HS-27A (cell line): ENCODE measurements at regions not wholly inside any gene's neighbourhood (a gene's known extent, or its start where the extent isn't known, plus 50 kb on each side); places are given as distances from the start of the nearest gene placed in this dataset.

Source experiments
- DNase-seq: peaks from one replicate; pipeline ENCODE4 v3.0.0-alpha.2; 2012; ENCODE audit warnings: low read depth, missing footprints

- no peak for DNase-seq
Measured at GRCh38 chr10:93178226-93178625, 104.5 kb downstream of the CYP26A1 start.

- DNase-seq: no peak
Measured at GRCh38 chr10:93180482-93180931, 106.8 kb downstream of the CYP26A1 start.

- DNase-seq: no peak
Measured at GRCh38 chr10:93181271-93182048, 107.8 kb downstream of the CYP26A1 start.

GRCh38 chr10:93182049-93182327, 108.3 kb downstream of the CYP26A1 start:
- no peak for DNase-seq

GRCh38 chr10:93182790-93183189, 109.1 kb downstream of the CYP26A1 start:
- no peak for DNase-seq

DNA sequence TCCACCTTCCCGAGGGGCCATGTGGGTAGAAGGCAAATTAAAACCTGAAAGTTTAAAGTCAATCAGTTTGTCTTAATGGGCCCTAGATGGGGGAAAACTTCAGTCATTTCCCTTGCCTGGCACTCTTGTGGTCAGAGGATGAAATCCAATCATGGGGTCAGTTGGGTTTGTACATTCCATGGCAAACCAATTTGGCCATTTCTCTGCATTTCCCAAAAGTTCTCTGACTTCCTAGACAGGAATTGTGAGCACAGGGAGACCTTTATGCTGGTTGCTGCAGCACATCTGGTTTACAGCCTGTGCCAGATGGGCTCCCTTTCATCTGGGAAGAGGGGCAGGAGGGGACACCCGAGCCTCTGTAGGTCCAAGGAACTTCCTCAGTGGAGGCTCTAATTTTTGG, 113.0 kb downstream of the CYP26A1 start:
- DNase-seq: no peak

DNA sequence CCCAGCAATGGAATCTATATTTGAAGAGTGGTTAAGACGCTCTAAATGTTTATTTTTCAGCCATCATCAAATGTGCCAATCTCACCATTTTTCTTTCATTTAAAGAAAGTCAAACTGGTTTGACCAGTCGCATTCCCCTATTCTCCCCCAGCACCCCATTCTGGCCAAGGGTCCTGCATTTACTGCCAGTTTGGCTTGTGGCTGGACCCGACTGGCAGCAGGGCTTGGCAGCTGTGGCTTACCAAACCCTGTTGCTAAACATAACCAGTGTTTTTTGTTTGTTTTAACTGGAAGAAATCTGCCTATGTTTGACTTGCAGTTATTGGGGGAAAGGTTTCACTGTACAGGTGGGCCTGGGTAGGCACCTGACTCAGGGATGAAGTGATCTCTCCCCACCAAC, 116.3 kb downstream of the CYP26A1 start:
- no peak for DNase-seq

DNA sequence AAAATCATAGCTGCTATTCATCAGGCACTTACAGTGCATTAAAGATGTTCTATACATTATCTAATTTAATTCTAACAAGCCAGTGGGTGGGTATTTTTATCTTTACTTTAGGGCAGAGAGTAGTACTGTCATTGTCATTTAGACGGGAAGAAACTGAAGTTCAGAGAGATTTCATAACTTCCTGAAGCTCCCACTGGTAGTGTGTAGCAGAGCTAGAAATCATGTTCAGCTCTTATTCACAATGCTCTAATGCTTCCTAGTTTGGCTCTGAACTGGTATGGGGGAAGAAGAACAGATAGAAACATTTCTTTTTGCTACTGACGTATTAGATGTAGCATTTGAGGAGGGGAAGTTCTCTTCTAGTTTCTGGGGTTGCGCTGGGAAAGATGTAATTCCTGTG, 116.7 kb downstream of the CYP26A1 start:
- no peak for DNase-seq

- DNase-seq: no peak
Measured at GRCh38 chr10:93193906-93194305, 120.2 kb downstream of the CYP26A1 start.

GRCh38 chr10:93198401-93199131, 124.9 kb downstream of the CYP26A1 start:
- no peak for DNase-seq

DNA sequence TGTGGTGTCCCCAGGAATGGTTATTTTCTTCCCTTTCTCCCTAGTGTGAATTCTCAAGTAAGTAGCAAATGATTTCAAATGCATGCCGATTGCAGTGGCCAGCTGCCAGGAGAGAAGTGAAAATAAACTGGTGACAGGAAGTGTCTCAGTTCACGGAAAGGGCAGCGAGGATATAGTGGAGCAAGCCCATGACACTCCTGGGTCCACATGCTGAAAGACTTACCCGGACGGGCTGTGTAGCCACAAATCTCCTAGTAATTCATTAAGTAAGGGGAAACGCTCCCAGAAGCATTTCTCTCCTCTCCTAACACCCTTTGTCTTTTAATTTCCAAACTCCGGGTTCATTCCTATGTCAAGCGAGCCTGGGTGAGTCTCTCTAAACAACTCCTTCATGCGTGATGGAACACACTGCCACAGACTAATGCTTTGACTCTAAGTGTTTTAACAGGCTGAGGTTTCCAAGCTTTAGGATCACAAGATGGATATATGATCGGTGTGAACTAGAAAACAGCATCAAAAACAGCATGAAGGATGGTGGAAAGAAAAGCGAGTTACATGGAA, 125.6 kb downstream of the CYP26A1 start:
- DNase-seq: no peak

DNA sequence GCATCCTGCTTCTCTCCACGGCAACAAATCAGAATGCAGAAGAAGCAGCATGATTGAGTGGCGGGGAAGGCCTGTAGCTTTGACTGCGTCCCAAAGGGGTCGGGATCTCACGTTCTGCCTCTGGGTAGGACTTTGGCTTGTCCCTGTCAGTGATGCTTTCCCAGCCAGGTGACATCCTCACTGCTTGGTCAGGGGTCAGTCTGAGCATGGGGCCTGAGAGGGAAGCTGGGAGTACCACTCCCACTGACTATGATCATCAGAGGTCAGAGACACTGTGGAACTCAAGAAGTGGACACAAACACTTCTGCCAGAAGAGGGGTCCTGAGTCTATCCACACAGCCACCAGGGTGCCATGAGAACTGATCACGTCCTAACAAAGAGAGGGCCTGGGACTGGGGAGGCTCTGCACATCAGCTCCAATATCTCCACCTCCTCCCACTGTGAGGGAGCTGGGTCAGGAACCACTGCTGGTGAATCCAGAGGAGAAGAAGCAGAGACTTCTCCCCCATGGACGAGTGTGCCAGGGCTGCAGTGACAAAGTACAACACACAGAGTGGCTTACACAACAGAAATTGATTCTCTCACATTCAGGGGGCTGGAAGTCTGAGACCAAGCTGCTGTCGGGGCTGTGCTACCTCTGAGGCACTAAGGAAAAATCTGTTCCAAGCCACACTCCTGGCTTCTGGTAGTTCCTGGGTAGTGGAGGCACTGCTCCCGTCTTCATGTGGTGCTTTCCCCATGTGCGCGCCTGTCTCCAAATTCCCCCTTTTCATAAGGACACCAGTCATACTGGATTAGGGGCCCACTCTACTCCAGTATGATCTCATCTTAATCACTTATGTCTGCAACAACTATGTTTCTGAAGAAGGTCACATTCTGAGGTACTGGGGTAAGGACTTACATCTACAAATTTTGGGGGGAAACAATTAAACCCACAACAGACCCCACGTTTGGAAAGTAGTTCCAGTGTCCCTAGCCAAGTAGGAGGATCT, 131.1 kb downstream of the CYP26A1 start:
- DNase-seq: no peak

DNA sequence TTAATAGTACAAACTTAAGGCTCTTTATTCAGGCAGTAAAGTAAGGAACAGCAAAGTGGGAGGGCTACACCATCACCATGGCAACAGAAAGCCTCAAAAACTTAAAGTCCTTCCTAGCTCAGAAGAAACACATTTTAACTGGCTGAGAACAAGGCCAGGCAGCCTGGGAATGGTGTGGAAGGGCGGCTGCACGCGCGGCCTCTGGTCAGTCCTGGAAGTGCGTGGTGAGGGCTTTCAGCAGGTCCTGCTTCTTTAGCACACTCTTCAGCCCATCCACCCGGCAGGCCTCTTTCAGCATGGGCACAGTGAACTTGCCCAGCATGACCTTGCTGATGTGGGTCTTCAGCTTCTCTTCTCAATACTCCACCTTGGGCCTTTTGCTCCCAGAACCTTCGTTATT, 133.0 kb downstream of the CYP26A1 start:
- no peak for DNase-seq

DNA sequence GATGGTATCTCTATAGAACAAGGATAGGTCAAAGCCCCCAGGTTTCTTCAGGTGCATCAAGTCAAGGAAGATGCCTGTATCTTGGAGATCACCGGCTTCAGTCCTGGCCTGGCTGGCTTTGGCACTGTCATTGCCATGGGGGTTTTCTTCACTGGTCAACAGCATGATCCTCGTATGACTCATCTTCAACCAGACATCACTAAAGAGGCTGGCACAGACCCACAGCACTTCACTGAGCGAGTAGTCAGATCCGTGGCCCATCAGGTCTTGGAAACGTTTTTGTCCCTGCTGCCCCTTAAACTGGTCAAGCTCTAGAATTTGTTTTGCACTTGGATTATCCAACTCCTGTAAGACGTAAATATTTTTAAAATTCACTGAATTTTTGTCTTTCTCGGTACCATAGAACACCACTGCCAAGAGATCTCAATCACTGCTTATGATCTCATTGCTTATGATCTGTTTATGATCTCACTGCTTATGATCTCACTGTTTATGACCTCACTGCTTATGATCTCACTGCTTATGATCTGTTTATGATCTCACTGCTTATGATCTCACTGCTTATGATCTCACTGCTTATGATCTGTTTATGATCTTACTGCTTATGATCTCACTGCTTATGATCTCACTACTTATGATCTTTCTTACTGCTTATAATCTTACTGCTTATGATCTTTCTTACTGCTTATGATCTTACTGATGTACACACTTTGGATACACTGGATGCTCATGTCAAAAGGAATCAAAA, 135.2 kb downstream of the CYP26A1 start:
- DNase-seq: no peak

DNA sequence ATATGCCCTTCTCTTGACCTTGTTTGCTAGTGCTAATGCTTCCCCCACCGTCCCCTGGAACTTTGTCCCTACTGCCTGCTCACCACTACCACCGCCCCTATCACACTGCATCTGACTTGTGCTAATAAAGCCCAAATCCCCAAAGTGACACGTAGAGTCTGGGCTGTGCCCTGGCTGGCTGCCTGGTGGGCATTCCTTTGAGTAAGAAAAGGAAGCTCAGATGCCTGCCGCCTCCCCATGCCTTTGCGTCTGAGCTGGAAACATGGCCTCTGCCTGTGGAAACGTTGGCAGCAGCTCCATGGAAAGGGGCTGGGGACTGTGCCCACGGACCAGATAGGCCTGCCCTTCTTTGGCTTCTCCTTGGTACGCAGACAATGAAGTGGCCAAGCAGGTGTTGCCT, 138.3 kb downstream of the CYP26A1 start:
- no peak for DNase-seq

- DNase-seq: no peak
Measured at GRCh38 chr10:93215312-93215711, 141.6 kb downstream of the CYP26A1 start.

DNA sequence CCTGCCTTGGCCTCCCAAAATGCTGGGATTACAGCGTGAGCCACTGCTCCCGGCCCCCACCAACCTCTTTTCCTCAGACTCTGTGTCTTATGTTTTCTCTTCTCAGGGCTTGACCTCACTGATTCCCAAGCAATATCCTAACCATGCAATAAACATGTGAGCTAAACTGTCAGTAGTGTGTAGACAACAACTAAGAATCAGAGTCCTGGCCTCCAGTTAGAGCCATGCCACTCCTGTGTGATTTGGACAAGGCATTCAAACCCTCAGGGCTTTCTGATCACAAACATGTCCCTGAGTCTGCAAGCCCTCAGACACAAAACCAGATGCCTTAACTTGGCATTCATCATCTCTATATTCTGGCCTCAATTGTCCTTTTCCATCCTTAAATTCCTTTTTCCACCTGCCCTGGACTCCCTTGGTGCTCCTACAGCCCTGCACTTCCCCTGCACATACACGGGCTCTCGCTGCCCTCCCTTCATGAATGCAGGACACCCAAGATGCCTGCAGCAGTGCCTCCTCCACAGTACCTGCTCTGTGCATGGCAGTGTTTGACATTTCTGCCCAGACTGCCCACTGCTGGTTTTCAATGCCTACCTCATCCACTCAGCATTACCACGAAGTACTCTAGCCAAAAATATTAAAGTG, 142.8 kb downstream of the CYP26A1 start:
- DNase-seq: no peak

- DNase-seq: no peak
Measured at GRCh38 chr10:93218386-93218785, 144.7 kb downstream of the CYP26A1 start.

DNA sequence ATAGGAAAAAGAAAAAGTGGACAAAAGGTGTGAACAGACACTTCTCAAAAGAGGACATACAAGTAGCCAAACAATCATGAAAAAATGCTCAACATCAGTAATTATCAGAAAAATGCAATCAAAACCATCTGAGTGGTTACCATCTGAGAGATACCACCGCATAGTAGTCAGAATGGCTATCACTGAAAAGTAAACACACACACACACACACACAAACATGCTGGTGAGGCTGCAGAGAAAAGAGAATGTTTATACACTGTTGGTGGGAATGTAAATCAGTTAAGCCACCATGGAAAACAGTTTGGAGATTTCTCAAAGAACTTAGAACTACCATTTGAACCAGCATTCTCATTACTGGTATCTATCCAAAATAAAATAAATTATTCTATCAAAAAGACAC, 145.7 kb downstream of the CYP26A1 start:
- no peak for DNase-seq

GRCh38 chr10:93220296-93221170, 146.8 kb downstream of the CYP26A1 start:
- DNase-seq: no peak
